CD14-positive monocyte (primary cell): ENCODE measurements at regions not wholly inside any gene's neighbourhood (a gene's known extent, or its start where the extent isn't known, plus 50 kb on each side); places are given as distances from the start of the nearest gene placed in this dataset.

Experiments
- DNase-seq, 3 donors: peaks; one replicate each; pipeline ENCODE4 v3.0.0-alpha.2; 2011 to 2022
- H2AFZ ChIP-seq: 2 replicates; pipeline ENCODE4 v1.6.0; 2012; ENCODE audit warnings: mild to moderate bottlenecking, low read depth, low read length, inconsistent platforms; ENCODE audit not compliant: insufficient read depth, poor library complexity, severe bottlenecking
- H3K27ac ChIP-seq, 2 donors: 1 replicate in 1 of 2; 2 replicates in 1 of 2; pipeline ENCODE4 v1.5.1; 2012 to 2013; ENCODE audit warnings: low read length in 2 of 2, control low read depth in 1 of 2, inconsistent platforms in 1 of 2, low read depth in 1 of 2, mild to moderate bottlenecking in 1 of 2
- H3K27me3 ChIP-seq, 2 donors: one replicate each; pipeline versions ENCODE4 v1.6.0 to v1.6.1; 2011 to 2013; ENCODE audit warnings: low read length in 2 of 2; ENCODE audit not compliant: control insufficient read depth in 2 of 2, insufficient read depth in 2 of 2
- H3K36me3 ChIP-seq, 2 donors: replicated peaks in 1 of 2; 1 replicate in 1 of 2; 2 replicates in 1 of 2; pipeline versions ENCODE4 v1.5.1 to v1.6.1; 2012 to 2013; ENCODE audit warnings: low read length in 2 of 2, control low read depth in 1 of 2, inconsistent platforms in 1 of 2, mild to moderate bottlenecking in 1 of 2; ENCODE audit not compliant: insufficient read depth in 2 of 2, control insufficient read depth in 1 of 2
- H3K4me1 ChIP-seq, 2 donors: 1 replicate in 1 of 2; 2 replicates in 1 of 2; pipeline versions ENCODE4 v1.5.1 to v1.6.1; 2012 to 2013; ENCODE audit warnings: low read length in 2 of 2, control low read depth in 1 of 2, inconsistent platforms in 1 of 2, mild to moderate bottlenecking in 1 of 2, moderate library complexity in 1 of 2; ENCODE audit not compliant: insufficient read depth in 2 of 2, control insufficient read depth in 1 of 2
- H3K4me2 ChIP-seq: replicated peaks from 2 replicates; pipeline ENCODE3; 2012; ENCODE audit warnings: low read length, moderate library complexity, mild to moderate bottlenecking; ENCODE audit not compliant: poor library complexity, severe bottlenecking; ENCODE audit errors: extremely low read depth
- H3K4me3 ChIP-seq, 3 experiments: fragments of 200-600 bp in 1 of 3; sonication (generic) in 1 of 3; replicated peaks in 1 of 3; 1 replicate in 2 of 3; 2 replicates in 1 of 3; pipeline ENCODE4 v1.5.1; 2011 to 2013; ENCODE audit warnings: low read length in 3 of 3, mild to moderate bottlenecking in 3 of 3, control low read depth in 2 of 3, low read depth in 2 of 3, inconsistent platforms in 1 of 3, moderate library complexity in 1 of 3
- H3K79me2 ChIP-seq: 2 replicates; pipeline ENCODE4 v1.6.0; 2012; ENCODE audit warnings: mild to moderate bottlenecking, control low read depth, inconsistent platforms, low read length, moderate library complexity; ENCODE audit not compliant: insufficient read depth
- H3K9ac ChIP-seq: 2 replicates; pipeline ENCODE4 v1.6.0; 2017; ENCODE audit warnings: low read length, mild to moderate bottlenecking; ENCODE audit not compliant: insufficient read depth, poor library complexity, severe bottlenecking
- H3K9me3 ChIP-seq, 2 donors: replicated peaks in 1 of 2; 1 replicate in 1 of 2; 2 replicates in 1 of 2; pipeline versions ENCODE4 v1.5.1 to v1.6.1; 2012 to 2013; ENCODE audit warnings: low read length in 2 of 2, control low read depth in 1 of 2; ENCODE audit not compliant: control insufficient read depth in 1 of 2, insufficient read depth in 1 of 2
- H4K20me1 ChIP-seq: 2 replicates; pipeline ENCODE4 v1.6.0; 2012; ENCODE audit warnings: mild to moderate bottlenecking, low read length, control low read depth, moderate library complexity; ENCODE audit not compliant: insufficient read depth
- H3K27ac Mint-ChIP-seq, 7 donors: one replicate each; pipeline ENCODE4 v1.8.0; 2020; ENCODE audit warnings: mild to moderate bottlenecking in 7 of 7, mixed read lengths in 7 of 7, moderate library complexity in 6 of 7, inconsistent platforms in 2 of 7
- H3K27me3 Mint-ChIP-seq, 3 donors: one replicate each; pipeline ENCODE4 v1.8.0; 2021 to 2022; ENCODE audit warnings: low read depth in 3 of 3, mild to moderate bottlenecking in 3 of 3, mixed read lengths in 3 of 3, moderate library complexity in 3 of 3, inconsistent platforms in 1 of 3
- H3K36me3 Mint-ChIP-seq, 2 donors: one replicate each; pipeline ENCODE4 v1.8.0; 2020; ENCODE audit warnings: mixed read lengths in 2 of 2, inconsistent platforms in 1 of 2, mild to moderate bottlenecking in 1 of 2
- H3K4me1 Mint-ChIP-seq: one replicate; pipeline ENCODE4 v1.8.0; 2020; ENCODE audit warnings: mild to moderate bottlenecking, mixed read lengths
- H3K4me3 Mint-ChIP-seq, 2 donors: one replicate each; pipeline ENCODE4 v1.8.0; 2020; ENCODE audit warnings: mild to moderate bottlenecking in 2 of 2, mixed read lengths in 2 of 2, moderate library complexity in 1 of 2
- H3K9me3 Mint-ChIP-seq, 7 donors: one replicate each; pipeline ENCODE4 v1.8.0; 2020 to 2022; ENCODE audit warnings: mixed read lengths in 7 of 7, mild to moderate bottlenecking in 6 of 7, moderate library complexity in 6 of 7, inconsistent platforms in 2 of 7
- WGBS: methylation state at CpG from one replicate; pipeline ENCODE4 v1.1.5; 2013; ENCODE audit warnings: missing lambda C conversion rate; ENCODE audit not compliant: insufficient coverage; 5-methylcytosine and 5-hydroxymethylcytosine counted together
- intact Hi-C, 2 donors: fragments of 100-400 bp; cut with micrococcal nuclease; formaldehyde crosslinking; loops; one replicate each; pipeline versions ENCODE4 v1.15.0 to v1.15.1; 2023
- TF ChIP-seq, protein P1 (sequence below): fragments of 200-600 bp; IDR thresholded peaks from one replicate; pipeline ENCODE4 v1.8.0; 2022; ENCODE audit warnings: antibody characterized with exemption, mild to moderate bottlenecking

DNA sequence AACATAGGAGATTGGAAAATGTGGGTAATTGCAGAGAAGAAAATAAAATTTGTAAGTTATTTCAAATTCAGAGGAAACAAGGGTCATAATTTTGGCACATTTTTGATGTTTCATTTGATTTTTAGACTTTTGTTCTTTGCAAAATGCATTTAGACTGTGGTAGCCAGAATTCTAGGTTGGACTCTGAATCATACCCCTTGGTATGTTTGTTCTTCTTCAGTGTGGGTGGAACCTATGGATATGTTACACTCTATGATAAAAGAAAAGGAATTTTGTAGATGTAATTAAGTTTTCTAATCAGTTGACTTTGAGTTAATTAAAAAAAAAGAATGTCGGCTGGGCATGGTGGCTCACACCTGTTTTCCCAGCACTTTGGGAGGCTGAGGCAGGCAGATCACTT lies 827.0 kb downstream of the AACS start:
- Mint-ChIP-seq H3K9me3 (peaks cover 0 to 7% (median 3%) of the 10 kb centered on the region in 7 donors), H3K27me3 (no peaks in the 10 kb centered on the region), H3K4me3 (no peak overlapping the region), H3K36me3 (no peaks in the 10 kb centered on the region), H3K4me1 (no peaks in the 10 kb centered on the region), H3K27ac (no peak overlapping the region)
- TF ChIP-seq, protein P1, sequence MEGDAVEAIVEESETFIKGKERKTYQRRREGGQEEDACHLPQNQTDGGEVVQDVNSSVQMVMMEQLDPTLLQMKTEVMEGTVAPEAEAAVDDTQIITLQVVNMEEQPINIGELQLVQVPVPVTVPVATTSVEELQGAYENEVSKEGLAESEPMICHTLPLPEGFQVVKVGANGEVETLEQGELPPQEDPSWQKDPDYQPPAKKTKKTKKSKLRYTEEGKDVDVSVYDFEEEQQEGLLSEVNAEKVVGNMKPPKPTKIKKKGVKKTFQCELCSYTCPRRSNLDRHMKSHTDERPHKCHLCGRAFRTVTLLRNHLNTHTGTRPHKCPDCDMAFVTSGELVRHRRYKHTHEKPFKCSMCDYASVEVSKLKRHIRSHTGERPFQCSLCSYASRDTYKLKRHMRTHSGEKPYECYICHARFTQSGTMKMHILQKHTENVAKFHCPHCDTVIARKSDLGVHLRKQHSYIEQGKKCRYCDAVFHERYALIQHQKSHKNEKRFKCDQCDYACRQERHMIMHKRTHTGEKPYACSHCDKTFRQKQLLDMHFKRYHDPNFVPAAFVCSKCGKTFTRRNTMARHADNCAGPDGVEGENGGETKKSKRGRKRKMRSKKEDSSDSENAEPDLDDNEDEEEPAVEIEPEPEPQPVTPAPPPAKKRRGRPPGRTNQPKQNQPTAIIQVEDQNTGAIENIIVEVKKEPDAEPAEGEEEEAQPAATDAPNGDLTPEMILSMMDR = no peak
- DNase-seq = no peak
- H3K36me3 ChIP-seq = no peaks in the 10 kb centered on the region
- intact Hi-C loops = no loop called here
- no peak overlapping the region for H2AFZ ChIP-seq
- H4K20me1 ChIP-seq = no peaks in the 10 kb centered on the region
- whole genome bisulfite sequencing = 100% methylated on average over 1 of the region's 1 CpG
- no peaks in the 10 kb centered on the region for H3K27me3 ChIP-seq
- H3K79me2 ChIP-seq = no peaks in the 10 kb centered on the region
- H3K27ac ChIP-seq = no peak overlapping the region
- H3K4me3 ChIP-seq = no peak overlapping the region
- no peak overlapping the region for H3K4me2 ChIP-seq
- no peaks in the 10 kb centered on the region for H3K4me1 ChIP-seq
- no peaks in the 10 kb centered on the region for H3K9me3 ChIP-seq
- H3K9ac ChIP-seq = no peak overlapping the region

DNA sequence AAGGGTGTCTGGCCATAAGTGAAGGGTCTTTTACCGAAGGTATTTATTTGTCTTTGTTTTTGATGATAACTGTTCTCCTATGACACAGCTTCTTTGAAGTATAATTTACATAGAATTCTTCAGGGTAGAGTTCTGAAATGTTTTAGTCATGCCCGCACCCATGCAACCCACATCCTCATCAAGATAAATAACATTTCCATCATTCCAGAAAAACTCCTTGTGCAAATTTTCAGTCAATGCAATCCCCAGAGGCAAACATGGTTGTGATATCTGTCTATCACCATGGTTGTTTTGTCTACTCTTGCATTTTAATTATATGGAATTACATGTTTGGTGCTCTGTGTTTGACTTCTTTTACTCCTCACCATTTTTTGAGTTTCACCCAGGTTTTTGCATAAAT lies 837.8 kb downstream of the AACS start:
- intact Hi-C loops = no loop called here

More for the DNA sequence above, 837.8 kb downstream of the AACS start:
- no peak overlapping the region for H3K4me3 ChIP-seq
- peaks cover 6 to 9% of the 10 kb centered on the region in 2 donors for H3K9me3 ChIP-seq
- no CpG with 5 or more reads among the region's 2 CpGs for WGBS
- H3K79me2 ChIP-seq = no peaks in the 10 kb centered on the region
- no peaks in the 10 kb centered on the region for H3K36me3 Mint-ChIP-seq
- H4K20me1 ChIP-seq = no peaks in the 10 kb centered on the region
- no peak overlapping the region for H2AFZ ChIP-seq
- H3K27ac Mint-ChIP-seq = no peak overlapping the region
- no peaks in the 10 kb centered on the region for H3K36me3 ChIP-seq
- no peaks in the 10 kb centered on the region for H3K27me3 Mint-ChIP-seq
- no peak overlapping the region for H3K9ac ChIP-seq
- no peak overlapping the region for H3K4me3 Mint-ChIP-seq
- TF ChIP-seq, protein P1 = no peak
- H3K4me2 ChIP-seq = no peak overlapping the region
- DNase-seq = no peak
- no peak overlapping the region for H3K27ac ChIP-seq
- H3K9me3 Mint-ChIP-seq = peaks cover 5 to 22% (median 6%) of the 10 kb centered on the region in 7 donors
- no peaks in the 10 kb centered on the region for H3K27me3 ChIP-seq
- no peaks in the 10 kb centered on the region for H3K4me1 ChIP-seq
- H3K4me1 Mint-ChIP-seq = no peaks in the 10 kb centered on the region
